MCF 10A (cell line): ENCODE measurements at regions not wholly inside any gene's neighbourhood (a gene's known extent, or its start where the extent isn't known, plus 50 kb on each side); places are given as distances from the start of the nearest gene placed in this dataset.

Experiments
- BruUV-seq: library from RNA; stranded (reverse); fragments of 400-500 nt; replicated peaks from 2 replicates; lab custom pipeline; 2021; lab: Mats Ljungman, UMichigan
- CTCF ChIA-PET: fragments of 300-600 bp; sonication (Branson Sonifier 250); formaldehyde crosslinking; extraction: SDS; loops from one replicate; lab custom pipeline; 2021; ENCODE audit warnings: antibody characterized with exemption, inconsistent platforms; lab: Yijun Ruan, JAX
- POLR2A ChIA-PET: fragments of 300-600, 350-650 bp; sonication (Branson Sonifier 250); formaldehyde crosslinking; extraction: SDS; loops from one replicate; lab custom pipeline; 2020; ENCODE audit warnings: antibody characterized with exemption, inconsistent platforms; lab: Yijun Ruan, JAX
- DNase-seq: peaks from one replicate; pipeline ENCODE4 v3.0.0-alpha.2; 2018; ENCODE audit not compliant: unreplicated experiment
- H3K27ac Mint-ChIP-seq: one replicate; pipeline ENCODE4 v1.8.0; 2022; ENCODE audit warnings: mild to moderate bottlenecking, low read depth, mixed read lengths; ENCODE audit not compliant: unreplicated experiment
- H3K27me3 Mint-ChIP-seq: one replicate; pipeline ENCODE4 v1.8.0; 2022; ENCODE audit warnings: mixed read lengths; ENCODE audit not compliant: insufficient read depth, unreplicated experiment
- H3K36me3 Mint-ChIP-seq: one replicate; pipeline ENCODE4 v1.8.0; 2022; ENCODE audit warnings: mild to moderate bottlenecking, moderate library complexity, mixed read lengths; ENCODE audit not compliant: insufficient read depth, unreplicated experiment
- H3K4me1 Mint-ChIP-seq: one replicate; pipeline ENCODE4 v1.8.0; 2022; ENCODE audit warnings: mixed read lengths; ENCODE audit not compliant: insufficient read depth, unreplicated experiment
- H3K4me3 Mint-ChIP-seq: one replicate; pipeline ENCODE4 v1.8.0; 2022; ENCODE audit warnings: mild to moderate bottlenecking, moderate library complexity, mixed read lengths; ENCODE audit not compliant: unreplicated experiment
- H3K9me3 Mint-ChIP-seq: one replicate; pipeline ENCODE4 v1.8.0; 2022; ENCODE audit warnings: mixed read lengths; ENCODE audit not compliant: unreplicated experiment
- CTCF ChIP-seq: fragments of 200-600 bp; IDR thresholded peaks from one replicate; pipeline ENCODE4 v1.8.0; 2022; ENCODE audit warnings: antibody characterized with exemption, mild to moderate bottlenecking; ENCODE audit not compliant: unreplicated experiment
- intact Hi-C: fragments of 100-400 bp; cut with micrococcal nuclease; formaldehyde crosslinking; loops from 2 replicates; pipeline ENCODE4 v1.14.1; 2022

- Mint-ChIP-seq H3K4me1 (no peaks in the 10 kb centered on the region), H3K4me3 (no peak overlapping the region), H3K36me3 (no peaks in the 10 kb centered on the region), H3K27ac (no peak overlapping the region), H3K9me3 (no peaks in the 10 kb centered on the region), H3K27me3 (no peaks in the 10 kb centered on the region)
- no peak for DNase-seq
- POLR2A ChIA-PET: no interaction called here
- no peak for TF ChIP-seq CTCF
- intact Hi-C loops: no loop called here
- CTCF ChIA-PET: no interaction called here
- BruUV-seq: no TSS peak
These were observed 204.0 kb upstream of the PRDM9 start for GRCh38 chr5:23303435-23303834.

GRCh38 chr5:23302438-23302837 is 205.0 kb upstream of the PRDM9 start:
- no peaks in the 10 kb centered on the region for H3K27me3 Mint-ChIP-seq
- H3K36me3 Mint-ChIP-seq: no peaks in the 10 kb centered on the region
- BruUV-seq: no TSS peak
- no peak overlapping the region for H3K4me3 Mint-ChIP-seq
- no peak for TF ChIP-seq CTCF
- ChIA-PET CTCF (interaction anchor here (0.6 kb wide), 2 partner anchors 665 to 1289 kb away, joined by 3 read pairs; no protein-coding TSS in a partner anchor), POLR2A (interaction anchor here (0.6 kb wide), 1 partner anchor 126 kb away, joined by 3 read pairs; no protein-coding TSS in a partner anchor)
- intact Hi-C loops: no loop called here
- H3K9me3 Mint-ChIP-seq: no peaks in the 10 kb centered on the region
- no peaks in the 10 kb centered on the region for H3K4me1 Mint-ChIP-seq
- H3K27ac Mint-ChIP-seq: no peak overlapping the region
- DNase-seq: no peak

- Mint-ChIP-seq H3K27me3 (no peaks in the 10 kb centered on the region), H3K4me3 (no peak overlapping the region), H3K27ac (no peak overlapping the region), H3K9me3 (no peaks in the 10 kb centered on the region), H3K4me1 (no peaks in the 10 kb centered on the region), H3K36me3 (no peaks in the 10 kb centered on the region)
- DNase-seq: peak; percentile 24
- intact Hi-C loops: no loop called here
- no TSS peak for BruUV-seq
- POLR2A ChIA-PET: no interaction called here
- TF ChIP-seq CTCF: no peak
- CTCF ChIA-PET: interaction anchor here (0.5 to 1.4 kb wide), 2 partner anchors 80 to 213 kb away, joined by 3 to 6 read pairs; no protein-coding TSS in a partner anchor
These were observed 218.2 kb upstream of the PRDM9 start for GRCh38 chr5:23289162-23289561.

GRCh38 chr5:23284656-23285055 is 222.8 kb upstream of the PRDM9 start:
- H3K9me3 Mint-ChIP-seq: no peaks in the 10 kb centered on the region
- no TSS peak for BruUV-seq
- H3K27ac Mint-ChIP-seq: no peak overlapping the region
- intact Hi-C loops: no loop called here
- ChIA-PET CTCF (interaction anchor here (1.3 kb wide), 1 partner anchor 48 kb away, joined by 3 read pairs; no protein-coding TSS in a partner anchor), POLR2A (interaction anchor here (0.6 to 1.1 kb wide), 3 partner anchors 10 to 57 kb away, joined by 3 to 4 read pairs (median 4); no protein-coding TSS in a partner anchor)
- TF ChIP-seq CTCF: no peak
- H3K36me3 Mint-ChIP-seq: no peaks in the 10 kb centered on the region
- no peaks in the 10 kb centered on the region for H3K4me1 Mint-ChIP-seq
- no peak overlapping the region for H3K4me3 Mint-ChIP-seq
- no peak for DNase-seq
- no peaks in the 10 kb centered on the region for H3K27me3 Mint-ChIP-seq
